ENCODE measurements at regions not wholly inside any gene's neighbourhood (a gene's known extent, or its start where the extent isn't known, plus 50 kb on each side); places are given as distances from the start of the nearest gene placed in this dataset.

- no peak overlapping the region for H3K27ac Mint-ChIP-seq
- no peak for DNase-seq (ENCODE audit: low spot score)
- H3K9me3 Mint-ChIP-seq: no peaks in the 10 kb centered on the region; the same call in 1 of the 2 replicates
- no peaks in the 10 kb centered on the region for H3K27me3 Mint-ChIP-seq (ENCODE audit: low read depth)
- CTCF ChIA-PET: interaction anchor here (1.0 to 1.7 kb wide), 4 partner anchors 8 to 306 kb away, joined by 3 to 7 read pairs (median 4); no protein-coding TSS in a partner anchor
- no peak for TF ChIP-seq ZBTB43 (CRISPR knock-in tag; IDR thresholded peaks at IDR 0.05)
- POLR2A ChIA-PET: no interaction called here
- ATAC-seq: no peak
- H3K4me3 Mint-ChIP-seq: no peak overlapping the region
- H3K36me3 Mint-ChIP-seq: no peaks in the 10 kb centered on the region
- H3K4me1 Mint-ChIP-seq: 0 out of 2 replicates have a peak, but pooled peaks cover 4% of the 10 kb centered on the region
These were observed 122.1 kb upstream of the PHACTR1 start for GRCh38 chr6:12594530-12594893.

GRCh38 chr6:12595161-12595811, 121.3 kb upstream of the PHACTR1 start:
- H3K4me1 Mint-ChIP-seq: 0 out of 2 replicates have a peak, but pooled peaks cover 5% of the 10 kb centered on the region
- H3K36me3 Mint-ChIP-seq: no peaks in the 10 kb centered on the region
- DNase-seq (ENCODE audit: low spot score) (no peak), ATAC-seq (no peak)
- TF ChIP-seq FOXP1 (CRISPR knock-in tag; IDR thresholded peaks at IDR 0.05; ENCODE audit: borderline replicate concordance) (no peak), NFYB (CRISPR knock-in tag; conservative IDR thresholded peaks at IDR 0.05; ENCODE audit: low read depth) (no peak), ZSCAN18 (CRISPR knock-in tag; IDR thresholded peaks at IDR 0.05) (no peak), AR (CRISPR knock-in tag; IDR thresholded peaks at IDR 0.05) (no peak), ZNF263 (CRISPR knock-in tag; IDR thresholded peaks at IDR 0.05; ENCODE audit: low read depth) (no peak), ZNF532 (CRISPR knock-in tag; IDR thresholded peaks at IDR 0.05; ENCODE audit: borderline replicate concordance) (no peak), ZNF232 (CRISPR knock-in tag; IDR thresholded peaks at IDR 0.05) (no peak)
- no peak overlapping the region for H3K27ac Mint-ChIP-seq
- CTCF ChIA-PET: interaction anchor here (1.0 to 1.7 kb wide), 3 partner anchors 7 to 307 kb away, joined by 3 to 7 read pairs (median 4); no protein-coding TSS in a partner anchor
- no peak overlapping the region for H3K4me3 Mint-ChIP-seq
- H3K9me3 Mint-ChIP-seq: no peaks in the 10 kb centered on the region; the same call in 1 of the 2 replicates
- POLR2A ChIA-PET: no interaction called here
- H3K27me3 Mint-ChIP-seq (ENCODE audit: low read depth): no peaks in the 10 kb centered on the region

GRCh38 chr6:12596731-12597130, 119.8 kb upstream of the PHACTR1 start:
- DNase-seq (ENCODE audit: low spot score) (no peak), ATAC-seq (no peak)
- H3K27ac Mint-ChIP-seq: no peak overlapping the region
- no peaks in the 10 kb centered on the region for H3K36me3 Mint-ChIP-seq
- 0 out of 2 replicates have a peak, but pooled peaks cover 10% of the 10 kb centered on the region for H3K4me1 Mint-ChIP-seq
- no peaks in the 10 kb centered on the region for H3K27me3 Mint-ChIP-seq (ENCODE audit: low read depth)
- H3K9me3 Mint-ChIP-seq: no peaks in the 10 kb centered on the region; the same call in 1 of the 2 replicates
- H3K4me3 Mint-ChIP-seq: no peak overlapping the region
- ChIA-PET POLR2A (no interaction called here), CTCF (no interaction called here)
- TF ChIP-seq CREM (CRISPR knock-in tag; IDR thresholded peaks at IDR 0.05): no peak
- TF ChIP-seq ATF3 (CRISPR knock-in tag; conservative IDR thresholded peaks at IDR 0.05): no peak
- no peak for TF ChIP-seq NFE2L1 (CRISPR knock-in tag; IDR thresholded peaks at IDR 0.05)
- TF ChIP-seq ATF2 (CRISPR knock-in tag; IDR thresholded peaks at IDR 0.05; ENCODE audit: borderline replicate concordance, low read depth): no peak
- TF ChIP-seq MLX (CRISPR knock-in tag; IDR thresholded peaks at IDR 0.05): no peak
- no peak for TF ChIP-seq NFYB (CRISPR knock-in tag; conservative IDR thresholded peaks at IDR 0.05; ENCODE audit: low read depth)
- no peak for TF ChIP-seq ZNF219 (CRISPR knock-in tag; IDR thresholded peaks at IDR 0.05; ENCODE audit: borderline replicate concordance)
- no peak for TF ChIP-seq ZNF512 (CRISPR knock-in tag; IDR thresholded peaks at IDR 0.05; ENCODE audit: borderline replicate concordance)
